Smooth muscle cell (in vitro differentiated cells): ENCODE measurements at regions not wholly inside any gene's neighbourhood (a gene's known extent, or its start where the extent isn't known, plus 50 kb on each side); places are given as distances from the start of the nearest gene placed in this dataset.

Source experiments
- DNase-seq: peaks from one replicate; lab custom pipeline; 2025; ENCODE audit not compliant: unreplicated experiment; lab: John Stamatoyannopoulos, UW
- H2AFZ ChIP-seq: fragments of 200-600 bp; sonication (generic); 2 replicates; pipeline ENCODE4 v1.6.0; 2016; ENCODE audit warnings: antibody characterized with exemption, low read depth, mild to moderate bottlenecking
- H3F3A ChIP-seq: fragments of 200-600 bp; sonication (generic); 2 replicates; pipeline ENCODE4 v1.6.0; 2017; ENCODE audit warnings: antibody characterized with exemption, low read depth
- H3K27ac ChIP-seq: fragments of 200-600 bp; sonication (generic); 2 replicates; pipeline ENCODE4 v1.5.1; 2016; ENCODE audit warnings: low read depth, mild to moderate bottlenecking
- H3K27me3 ChIP-seq: fragments of 200-600 bp; sonication (generic); 2 replicates; pipeline ENCODE4 v1.6.1; 2016; ENCODE audit warnings: low read depth, mild to moderate bottlenecking
- H3K36me3 ChIP-seq: fragments of 200-600 bp; sonication (generic); 2 replicates; pipeline ENCODE4 v1.5.1; 2016; ENCODE audit warnings: low read depth
- H3K4me1 ChIP-seq: fragments of 200-600 bp; sonication (generic); 2 replicates; pipeline ENCODE4 v1.5.1; 2016; ENCODE audit warnings: low read depth
- H3K4me2 ChIP-seq: fragments of 200-600 bp; sonication (generic); 2 replicates; pipeline ENCODE4 v1.6.0; 2016; ENCODE audit warnings: mild to moderate bottlenecking
- H3K4me3 ChIP-seq: fragments of 200-600 bp; sonication (generic); 2 replicates; pipeline ENCODE4 v1.5.1; 2016; ENCODE audit warnings: mild to moderate bottlenecking
- H3K79me2 ChIP-seq: fragments of 200-600 bp; sonication (generic); 2 replicates; pipeline ENCODE4 v1.6.0; 2016; ENCODE audit warnings: low read depth, mild to moderate bottlenecking
- H3K9ac ChIP-seq: fragments of 200-600 bp; sonication (generic); 2 replicates; pipeline ENCODE4 v1.6.0; 2016; ENCODE audit warnings: low read depth
- H3K9me3 ChIP-seq: fragments of 200-600 bp; sonication (generic); replicated peaks from 2 replicates; pipeline ENCODE4 v1.5.1; 2016; ENCODE audit warnings: low read depth
- H4K20me1 ChIP-seq: fragments of 200-600 bp; sonication (generic); 2 replicates; pipeline ENCODE4 v1.6.0; 2016; ENCODE audit warnings: low read depth
- WGBS: methylation state at CpG from one replicate; pipeline ENCODE4 v1.1.7; 2016; ENCODE audit warnings: low lambda C conversion rate; 5-methylcytosine and 5-hydroxymethylcytosine counted together
- TF ChIP-seq, protein P1 (sequence below): fragments of 200-600 bp; sonication (generic); IDR thresholded peaks from 2 replicates; pipeline ENCODE4 v1.5.1; 2017; ENCODE audit warnings: borderline replicate concordance, mild to moderate bottlenecking, antibody characterized with exemption; ENCODE audit not compliant: insufficient read depth, poor library complexity, severe bottlenecking

DNA sequence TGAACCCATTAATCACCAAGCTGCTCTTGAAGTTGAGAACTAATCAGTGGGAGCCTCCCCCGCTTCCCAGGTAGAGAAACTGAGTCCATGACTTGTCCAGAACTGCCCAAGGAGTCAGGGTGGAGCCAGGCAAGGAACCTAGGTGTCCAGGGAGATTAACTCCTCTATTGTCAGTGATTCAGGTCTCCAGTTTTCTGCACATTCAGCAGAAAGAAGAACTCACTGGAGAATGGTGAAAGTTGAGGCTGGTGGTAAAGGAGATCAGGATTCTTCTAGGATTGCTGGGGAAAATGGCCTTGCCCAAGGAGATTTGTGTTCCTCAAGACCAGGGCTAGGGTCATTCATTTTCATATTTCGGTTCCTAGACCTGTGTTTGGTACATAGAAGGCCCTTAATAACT is 87.2 kb upstream of the CISTR start:
- H3K9ac ChIP-seq, result no peak overlapping the region
- no peaks in the 10 kb centered on the region for H3K9me3 ChIP-seq
- WGBS, result 58% methylated on average over 2 of the region's 2 CpGs
- no peaks in the 10 kb centered on the region for H3K79me2 ChIP-seq
- peaks cover 35% of the 10 kb centered on the region for H3K27me3 ChIP-seq
- H3F3A ChIP-seq, result no peaks in the 10 kb centered on the region
- no peak for DNase-seq
- H3K4me1 ChIP-seq, result no peaks in the 10 kb centered on the region
- no peaks in the 10 kb centered on the region for H3K36me3 ChIP-seq
- H2AFZ ChIP-seq, result no peak overlapping the region
- H3K4me3 ChIP-seq, result no peak overlapping the region
- H3K27ac ChIP-seq, result no peak overlapping the region
- H3K4me2 ChIP-seq, result no peak overlapping the region
- TF ChIP-seq, protein P1, sequence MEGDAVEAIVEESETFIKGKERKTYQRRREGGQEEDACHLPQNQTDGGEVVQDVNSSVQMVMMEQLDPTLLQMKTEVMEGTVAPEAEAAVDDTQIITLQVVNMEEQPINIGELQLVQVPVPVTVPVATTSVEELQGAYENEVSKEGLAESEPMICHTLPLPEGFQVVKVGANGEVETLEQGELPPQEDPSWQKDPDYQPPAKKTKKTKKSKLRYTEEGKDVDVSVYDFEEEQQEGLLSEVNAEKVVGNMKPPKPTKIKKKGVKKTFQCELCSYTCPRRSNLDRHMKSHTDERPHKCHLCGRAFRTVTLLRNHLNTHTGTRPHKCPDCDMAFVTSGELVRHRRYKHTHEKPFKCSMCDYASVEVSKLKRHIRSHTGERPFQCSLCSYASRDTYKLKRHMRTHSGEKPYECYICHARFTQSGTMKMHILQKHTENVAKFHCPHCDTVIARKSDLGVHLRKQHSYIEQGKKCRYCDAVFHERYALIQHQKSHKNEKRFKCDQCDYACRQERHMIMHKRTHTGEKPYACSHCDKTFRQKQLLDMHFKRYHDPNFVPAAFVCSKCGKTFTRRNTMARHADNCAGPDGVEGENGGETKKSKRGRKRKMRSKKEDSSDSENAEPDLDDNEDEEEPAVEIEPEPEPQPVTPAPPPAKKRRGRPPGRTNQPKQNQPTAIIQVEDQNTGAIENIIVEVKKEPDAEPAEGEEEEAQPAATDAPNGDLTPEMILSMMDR, result no peak
- no peaks in the 10 kb centered on the region for H4K20me1 ChIP-seq

DNA sequence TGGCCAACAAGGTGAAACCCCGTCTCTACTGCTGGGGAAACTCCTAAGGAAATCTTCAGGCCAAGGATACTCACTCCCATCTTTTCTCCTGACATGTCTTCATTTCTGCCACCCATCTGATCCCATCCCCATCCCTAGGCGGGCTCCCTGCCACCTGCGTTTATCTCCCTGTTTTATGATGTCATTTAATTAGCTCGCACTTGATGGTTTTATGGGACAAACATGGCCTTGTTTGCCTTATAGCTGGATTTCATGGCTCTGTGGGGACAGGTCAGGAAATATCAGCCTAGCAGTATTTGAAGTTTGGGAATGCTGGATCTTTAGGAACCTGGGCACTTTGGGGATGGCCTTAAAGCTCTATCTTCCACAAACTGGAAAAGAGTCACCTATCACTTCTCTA is 88.5 kb upstream of the CISTR start:
- no peaks in the 10 kb centered on the region for H3K36me3 ChIP-seq
- no peak overlapping the region for H3K9ac ChIP-seq
- 92% methylated on average over 4 of the region's 4 CpGs for WGBS
- no peak overlapping the region for H2AFZ ChIP-seq
- H3K27ac ChIP-seq, result no peak overlapping the region
- TF ChIP-seq, protein P1, result no peak
- H4K20me1 ChIP-seq, result no peaks in the 10 kb centered on the region
- no peaks in the 10 kb centered on the region for H3F3A ChIP-seq
- no peaks in the 10 kb centered on the region for H3K9me3 ChIP-seq
- H3K4me3 ChIP-seq, result no peak overlapping the region
- peaks cover 26% of the 10 kb centered on the region for H3K27me3 ChIP-seq
- no peak overlapping the region for H3K4me2 ChIP-seq
- DNase-seq, result no peak
- no peaks in the 10 kb centered on the region for H3K79me2 ChIP-seq
- no peaks in the 10 kb centered on the region for H3K4me1 ChIP-seq

DNA sequence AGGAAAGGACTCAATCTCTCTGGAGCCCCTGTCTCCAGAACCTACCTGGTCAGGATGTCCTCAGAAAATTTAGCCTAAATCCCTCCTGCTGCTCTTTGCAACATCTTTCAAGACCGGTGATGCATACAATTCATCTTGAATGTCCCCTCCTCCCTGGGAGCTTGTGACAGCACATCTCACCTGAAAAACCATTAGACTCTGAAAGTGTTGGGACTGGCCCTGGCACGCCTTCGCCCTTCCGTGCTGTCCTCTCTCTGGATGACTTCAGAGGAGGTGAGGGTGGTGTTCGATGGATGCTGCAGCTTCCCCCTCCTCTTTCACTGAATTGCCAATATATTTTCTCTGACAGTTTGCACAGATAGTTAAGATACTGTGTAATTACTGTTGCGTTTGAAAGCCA is 90.9 kb upstream of the CISTR start:
- H3K9me3 ChIP-seq, result no peaks in the 10 kb centered on the region
- peaks cover 17% of the 10 kb centered on the region for H3K27me3 ChIP-seq
- WGBS, result 74% methylated on average over 6 of the region's 6 CpGs
- H3K79me2 ChIP-seq, result no peaks in the 10 kb centered on the region
- H3K27ac ChIP-seq, result no peak overlapping the region
- TF ChIP-seq, protein P1, result no peak
- no peak overlapping the region for H3K4me3 ChIP-seq
- H3K36me3 ChIP-seq, result no peaks in the 10 kb centered on the region
- H3K9ac ChIP-seq, result no peak overlapping the region
- H3F3A ChIP-seq, result no peaks in the 10 kb centered on the region
- no peaks in the 10 kb centered on the region for H3K4me1 ChIP-seq
- DNase-seq, result no peak
- no peak overlapping the region for H2AFZ ChIP-seq
- no peaks in the 10 kb centered on the region for H4K20me1 ChIP-seq
- H3K4me2 ChIP-seq, result no peak overlapping the region

DNA sequence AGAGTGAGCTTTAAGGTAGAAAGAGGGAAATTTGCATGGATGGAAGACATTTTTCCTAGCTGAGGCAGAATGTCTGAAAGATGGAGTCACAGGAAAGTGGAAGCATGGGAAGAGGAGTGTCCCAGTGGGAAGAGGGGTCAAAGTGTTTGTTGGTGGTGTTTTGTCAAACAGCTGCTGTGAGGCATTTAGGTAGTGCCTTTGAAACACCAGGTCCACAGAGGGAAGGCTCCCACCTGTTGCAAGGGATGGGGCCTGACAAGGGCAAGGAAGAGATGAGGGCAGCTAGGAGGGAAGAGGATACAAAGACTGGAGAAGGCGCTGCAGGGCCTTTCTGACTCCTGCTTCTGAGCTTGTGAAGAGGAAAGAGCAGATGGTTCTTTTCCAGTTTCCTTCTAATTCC is 91.8 kb upstream of the CISTR start:
- no peaks in the 10 kb centered on the region for H3K36me3 ChIP-seq
- no peaks in the 10 kb centered on the region for H3K9me3 ChIP-seq
- H3K4me1 ChIP-seq, result no peaks in the 10 kb centered on the region
- H2AFZ ChIP-seq, result no peak overlapping the region
- no peak overlapping the region for H3K27ac ChIP-seq
- no peak overlapping the region for H3K4me2 ChIP-seq
- peaks cover 13% of the 10 kb centered on the region for H3K27me3 ChIP-seq
- no peak overlapping the region for H3K4me3 ChIP-seq
- H4K20me1 ChIP-seq, result no peaks in the 10 kb centered on the region
- H3K9ac ChIP-seq, result no peak overlapping the region
- DNase-seq, result no peak
- TF ChIP-seq, protein P1, result no peak
- no peaks in the 10 kb centered on the region for H3K79me2 ChIP-seq
- 88% methylated on average over 1 of the region's 1 CpG for WGBS
- H3F3A ChIP-seq, result no peaks in the 10 kb centered on the region
